ENCODE measurements at regions not wholly inside any gene's neighbourhood (a gene's known extent, or its start where the extent isn't known, plus 50 kb on each side); places are given as distances from the start of the nearest gene placed in this dataset.

GRCh38 chr5:104793031-104793754 lies 1230.6 kb upstream of the NUDT12 start:
- ATAC-seq (no peak), DNase-seq (no peak)
- Histone ChIP-seq H3K27ac (no peak overlapping the region), H3K4me3 (no peak overlapping the region), H3K27me3 (no peaks in the 10 kb centered on the region), H3K9me3 (no peaks in the 10 kb centered on the region), H3K4me1 (no peaks in the 10 kb centered on the region), H3K36me3 (no peaks in the 10 kb centered on the region)
- intact Hi-C loops (cut with DNase I; ENCODE audit: low total_unique reads) (no loop called here), in situ Hi-C loops (cut with MboI; ENCODE audit: low sequenced_read_pairs in 4 of 4) (no loop called here)
- TF ChIP-seq CTCF (IDR thresholded peaks at IDR 0.05 in 4 of 5, conservative IDR thresholded peaks at IDR 0.05 in 1 of 5), result no peak
- no peak for TF ChIP-seq POLR2A (IDR thresholded peaks at IDR 0.05)

- TF ChIP-seq POLR2A (IDR thresholded peaks at IDR 0.05), result no peak
- no peak for TF ChIP-seq CTCF (IDR thresholded peaks at IDR 0.05 in 4 of 5, conservative IDR thresholded peaks at IDR 0.05 in 1 of 5)
- Histone ChIP-seq H3K4me3 (no peak overlapping the region), H3K27me3 (no peaks in the 10 kb centered on the region), H3K36me3 (no peaks in the 10 kb centered on the region), H3K27ac (no peak overlapping the region), H3K9me3 (no peaks in the 10 kb centered on the region), H3K4me1 (no peaks in the 10 kb centered on the region)
- intact Hi-C loops (cut with DNase I; ENCODE audit: low total_unique reads), result no loop called here
- DNase-seq (no peak), ATAC-seq (no peak)
- in situ Hi-C loops (cut with MboI; ENCODE audit: low sequenced_read_pairs in 4 of 4), result no loop called here
Observed at GRCh38 chr5:104789366-104789765, 1226.8 kb upstream of the NUDT12 start.

GRCh38 chr5:104785097-104785496 lies 1222.5 kb upstream of the NUDT12 start:
- H3K27ac ChIP-seq, result no peak overlapping the region
- no peaks in the 10 kb centered on the region for H3K4me1 ChIP-seq
- H3K4me3 ChIP-seq, result no peak overlapping the region
- in situ Hi-C loops (cut with MboI; ENCODE audit: low sequenced_read_pairs in 4 of 4), result no loop called here
- no peaks in the 10 kb centered on the region for H3K36me3 ChIP-seq
- no peaks in the 10 kb centered on the region for H3K9me3 ChIP-seq
- H3K27me3 ChIP-seq, result no peaks in the 10 kb centered on the region
- no peak for TF ChIP-seq POLR2A (IDR thresholded peaks at IDR 0.05)
- no peak for TF ChIP-seq CTCF (IDR thresholded peaks at IDR 0.05 in 4 of 5, conservative IDR thresholded peaks at IDR 0.05 in 1 of 5)
- no peak for DNase-seq
- intact Hi-C loops (cut with DNase I; ENCODE audit: low total_unique reads), result no loop called here
- ATAC-seq, result no peak

- no peaks in the 10 kb centered on the region for H3K4me1 ChIP-seq
- in situ Hi-C loops (cut with MboI; ENCODE audit: low sequenced_read_pairs in 4 of 4), result no loop called here
- ATAC-seq (no peak), DNase-seq (no peak)
- H3K36me3 ChIP-seq, result no peaks in the 10 kb centered on the region
- no peaks in the 10 kb centered on the region for H3K9me3 ChIP-seq
- H3K4me3 ChIP-seq, result no peak overlapping the region
- H3K27me3 ChIP-seq, result no peaks in the 10 kb centered on the region
- no peak for TF ChIP-seq POLR2A (IDR thresholded peaks at IDR 0.05)
- no peak for TF ChIP-seq CTCF (IDR thresholded peaks at IDR 0.05 in 4 of 5, conservative IDR thresholded peaks at IDR 0.05 in 1 of 5)
- intact Hi-C loops (cut with DNase I; ENCODE audit: low total_unique reads), result no loop called here
- no peak overlapping the region for H3K27ac ChIP-seq
Observed at GRCh38 chr5:104774372-104774771, 1211.8 kb upstream of the NUDT12 start.

GRCh38 chr5:104764197-104764596 lies 1201.6 kb upstream of the NUDT12 start:
- in situ Hi-C loops (cut with MboI; ENCODE audit: low sequenced_read_pairs in 4 of 4), result no loop called here
- DNase-seq (no peak), ATAC-seq (no peak)
- H3K27me3 ChIP-seq, result no peaks in the 10 kb centered on the region
- no peak overlapping the region for H3K4me3 ChIP-seq
- no peaks in the 10 kb centered on the region for H3K36me3 ChIP-seq
- intact Hi-C loops (cut with DNase I; ENCODE audit: low total_unique reads), result no loop called here
- no peaks in the 10 kb centered on the region for H3K9me3 ChIP-seq
- no peak for TF ChIP-seq POLR2A (IDR thresholded peaks at IDR 0.05)
- no peaks in the 10 kb centered on the region for H3K4me1 ChIP-seq
- no peak overlapping the region for H3K27ac ChIP-seq
